ENCODE measurements at regions not wholly inside any gene's neighbourhood (a gene's known extent, or its start where the extent isn't known, plus 50 kb on each side); places are given as distances from the start of the nearest gene placed in this dataset.

GRCh38 chr13:47004540-47004939 is 107.7 kb upstream of the HTR2A start:
- intact Hi-C loops (cut with micrococcal nuclease) = no loop called here

DNA sequence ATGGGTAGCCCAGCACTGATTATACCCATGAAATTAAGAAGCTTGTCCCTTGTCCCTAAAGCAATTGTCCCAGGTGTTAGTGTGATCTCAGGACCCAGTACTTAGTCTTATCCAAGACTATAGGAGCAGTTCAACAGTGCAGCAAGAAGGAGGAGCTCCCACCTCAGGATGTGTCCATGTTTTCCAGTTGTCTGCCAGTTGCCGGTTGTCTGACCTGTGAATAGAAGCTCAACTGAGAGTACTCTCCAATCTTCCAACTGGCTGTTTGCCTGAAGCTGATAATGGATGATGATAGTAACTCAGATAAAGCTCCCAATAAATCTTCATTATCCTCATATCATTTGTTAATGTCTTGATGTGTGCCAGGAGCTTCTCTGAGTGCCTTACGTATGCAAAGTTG is 107.2 kb upstream of the HTR2A start:
- intact Hi-C loops (cut with micrococcal nuclease) = no loop called here

GRCh38 chr13:47000165-47000564 is 103.3 kb upstream of the HTR2A start:
- intact Hi-C loops (cut with micrococcal nuclease) = no loop called here

- intact Hi-C loops (cut with micrococcal nuclease) = no loop called here
Observed at GRCh38 chr13:46996316-46997030, 99.6 kb upstream of the HTR2A start.

- intact Hi-C loops (cut with micrococcal nuclease) = no loop called here
Observed at GRCh38 chr13:46995874-46996273, 99.0 kb upstream of the HTR2A start.

DNA sequence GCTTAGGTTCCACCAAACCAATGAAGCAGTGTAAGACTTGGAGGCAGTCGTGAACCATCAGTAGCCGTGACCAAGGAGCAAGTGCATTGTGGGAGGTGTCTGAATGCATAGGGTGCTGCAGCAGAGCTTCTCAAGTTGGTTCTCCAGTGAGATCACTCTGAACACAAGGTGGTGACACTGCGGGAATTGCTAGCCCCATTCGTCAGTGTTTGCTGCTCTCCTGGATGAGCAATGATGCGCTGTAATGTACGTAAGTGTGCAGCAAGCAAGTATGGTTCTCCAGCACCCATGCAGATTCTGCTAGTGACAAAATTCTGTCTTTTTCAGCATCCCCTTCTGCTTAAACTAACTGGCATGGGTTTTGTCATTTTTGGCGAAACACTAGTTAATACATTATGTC is 97.6 kb upstream of the HTR2A start:
- intact Hi-C loops (cut with micrococcal nuclease) = no loop called here

DNA sequence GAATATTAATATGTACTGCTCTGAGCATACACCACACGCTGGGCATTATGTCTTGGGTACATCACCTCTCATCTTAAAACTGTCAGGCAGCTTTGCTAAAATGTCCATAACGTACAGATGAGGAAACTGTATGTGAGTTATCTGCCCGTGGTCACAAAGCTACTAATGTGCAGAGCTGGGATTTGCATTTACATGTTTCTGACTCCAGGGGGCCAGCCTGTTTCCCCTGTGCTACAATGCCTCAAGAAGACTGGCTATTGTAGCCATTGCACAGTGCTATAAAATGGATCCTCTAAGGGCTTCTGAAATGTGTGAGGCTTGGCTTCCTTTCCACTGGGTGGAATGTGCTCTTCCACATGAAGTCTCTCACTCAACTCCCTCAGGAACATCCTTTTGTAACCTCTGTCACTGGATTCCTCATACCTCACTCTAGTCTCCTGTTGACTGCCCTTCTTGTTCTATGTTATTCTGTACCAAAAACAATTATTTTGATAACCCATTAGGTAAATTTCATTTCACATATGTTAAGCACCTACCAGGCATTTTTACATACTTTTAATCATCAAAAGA is 95.6 kb upstream of the HTR2A start:
- intact Hi-C loops (cut with micrococcal nuclease) = no loop called here

DNA sequence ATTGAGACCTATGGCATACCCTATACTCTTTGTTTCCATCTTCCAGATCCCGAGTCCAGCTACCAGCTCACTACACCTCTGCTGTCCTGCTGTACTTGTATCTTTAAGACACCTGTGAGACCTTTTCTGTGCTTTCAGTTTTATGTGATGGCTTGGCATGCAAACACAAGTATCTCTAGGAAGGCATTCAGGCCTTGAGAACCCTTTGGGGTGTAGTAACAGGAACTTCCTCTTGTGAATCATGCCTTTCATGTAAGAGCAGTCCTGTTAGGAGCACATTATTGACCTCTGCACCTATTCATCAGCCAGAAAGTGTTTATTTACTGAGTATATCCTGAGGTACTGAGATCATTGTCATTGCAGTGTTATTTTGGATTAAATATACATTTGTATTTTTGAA is 87.0 kb upstream of the HTR2A start:
- intact Hi-C loops (cut with micrococcal nuclease) = no loop called here

DNA sequence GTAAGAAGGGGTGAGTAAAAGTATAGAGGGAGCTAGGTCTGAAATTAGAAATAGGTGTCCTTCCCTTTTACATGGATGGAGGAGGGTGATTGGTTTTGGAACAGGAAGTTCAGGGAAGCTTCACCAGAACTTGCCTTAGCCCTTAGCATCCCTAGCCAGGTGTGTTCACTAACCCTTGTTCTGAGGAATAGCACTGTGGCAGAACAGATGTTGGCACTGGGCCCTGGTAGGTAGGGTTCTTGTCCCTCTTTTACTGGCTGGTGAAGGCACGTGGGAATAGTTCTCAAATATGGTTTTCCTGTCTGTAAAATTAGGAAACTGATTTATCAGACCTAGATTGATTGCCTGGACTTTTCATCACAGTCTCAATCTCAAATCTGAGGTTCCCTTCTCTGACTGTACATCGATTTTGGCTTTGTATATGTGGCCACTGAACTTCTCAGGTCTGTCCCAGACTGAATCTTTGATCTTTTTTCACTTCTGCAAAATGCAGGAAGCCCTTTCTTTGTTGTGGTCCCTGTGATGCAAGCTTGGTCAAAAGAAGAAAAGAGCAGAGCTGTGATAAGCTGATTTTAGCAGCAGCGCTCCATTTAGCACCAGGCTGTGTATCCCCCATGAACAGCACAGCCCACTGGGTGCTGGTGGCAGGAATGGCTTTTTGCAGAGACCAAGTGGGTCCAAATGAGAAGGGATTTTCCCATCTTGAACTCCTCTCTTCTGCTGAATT is 86.2 kb upstream of the HTR2A start:
- intact Hi-C loops (cut with micrococcal nuclease) = no loop called here

DNA sequence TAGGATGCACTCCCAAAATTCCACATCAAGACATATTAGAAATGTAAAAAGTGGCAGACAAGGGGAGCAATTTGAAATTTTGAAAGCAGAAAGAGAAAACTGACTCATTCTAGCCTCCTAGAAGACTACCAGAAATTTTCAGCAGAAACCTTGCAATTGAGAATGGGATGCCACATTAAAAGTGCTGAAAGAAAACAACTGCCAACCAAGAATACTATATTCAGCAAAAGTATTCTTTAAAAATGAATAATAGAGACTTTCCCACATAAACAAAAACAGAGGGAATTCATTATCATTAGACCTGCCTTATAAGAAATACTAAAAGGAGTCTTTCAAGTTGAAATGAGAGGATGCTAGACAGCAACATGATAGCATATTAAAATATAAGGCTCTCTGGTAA is 78.3 kb upstream of the HTR2A start:
- intact Hi-C loops (cut with micrococcal nuclease) = no loop called here

DNA sequence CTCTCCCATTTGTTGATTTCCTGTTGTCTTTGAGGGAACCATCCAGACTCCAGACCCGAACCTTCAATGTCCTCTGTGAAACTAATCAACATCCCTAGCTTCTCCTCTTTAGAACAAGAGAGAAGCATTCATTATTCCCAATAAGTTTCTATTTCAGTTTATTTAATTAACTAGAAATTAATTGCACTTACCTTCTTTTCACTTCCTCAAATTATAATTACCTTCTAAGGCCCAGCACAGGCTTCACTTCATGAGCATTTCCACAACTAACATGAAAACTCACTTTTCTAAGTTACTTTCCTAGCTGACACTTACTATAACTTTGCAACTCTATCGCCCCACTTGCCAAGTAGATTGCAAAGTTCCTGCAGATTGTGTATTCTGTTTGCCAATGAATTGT is 71.6 kb upstream of the HTR2A start:
- intact Hi-C loops (cut with micrococcal nuclease) = no loop called here

DNA sequence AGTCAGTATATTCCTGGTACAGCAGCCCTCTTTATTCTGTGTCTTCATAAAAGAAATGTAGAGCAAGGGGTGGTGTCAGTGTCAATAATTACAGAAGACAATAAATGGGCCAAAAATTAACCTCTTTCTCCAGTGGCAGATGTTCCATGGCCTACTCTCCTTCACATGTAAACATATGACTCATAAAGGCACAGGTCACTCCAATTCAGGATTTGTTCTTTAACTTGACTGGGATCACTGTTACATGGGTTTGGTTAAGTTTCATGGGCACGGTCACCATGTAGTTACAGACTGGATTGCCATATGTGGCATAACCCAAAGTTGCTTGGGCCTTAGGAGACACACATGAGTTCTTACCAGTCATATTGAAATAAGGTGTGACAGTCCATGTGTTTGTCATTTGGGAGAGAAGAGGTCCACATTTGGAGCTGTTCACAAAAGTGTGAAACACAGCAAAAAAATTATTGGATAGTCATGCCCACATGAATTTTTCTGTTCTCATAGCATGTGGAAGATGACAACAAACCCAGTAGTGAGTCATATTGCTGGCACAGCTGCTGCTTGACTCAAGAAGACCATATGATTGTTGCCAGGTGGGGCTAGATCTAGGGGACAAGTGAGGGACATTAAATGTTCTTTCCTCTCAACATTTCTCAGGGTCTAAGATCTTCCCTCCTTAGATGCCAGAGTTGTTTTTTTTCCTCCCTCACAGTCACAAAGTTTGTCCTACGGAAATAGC is 68.1 kb upstream of the HTR2A start:
- intact Hi-C loops (cut with micrococcal nuclease) = no loop called here

- intact Hi-C loops (cut with micrococcal nuclease) = no loop called here
Observed at GRCh38 chr13:46963904-46964303, 67.1 kb upstream of the HTR2A start.

GRCh38 chr13:46962281-46962941 is 65.6 kb upstream of the HTR2A start:
- intact Hi-C loops (cut with micrococcal nuclease) = no loop called here

DNA sequence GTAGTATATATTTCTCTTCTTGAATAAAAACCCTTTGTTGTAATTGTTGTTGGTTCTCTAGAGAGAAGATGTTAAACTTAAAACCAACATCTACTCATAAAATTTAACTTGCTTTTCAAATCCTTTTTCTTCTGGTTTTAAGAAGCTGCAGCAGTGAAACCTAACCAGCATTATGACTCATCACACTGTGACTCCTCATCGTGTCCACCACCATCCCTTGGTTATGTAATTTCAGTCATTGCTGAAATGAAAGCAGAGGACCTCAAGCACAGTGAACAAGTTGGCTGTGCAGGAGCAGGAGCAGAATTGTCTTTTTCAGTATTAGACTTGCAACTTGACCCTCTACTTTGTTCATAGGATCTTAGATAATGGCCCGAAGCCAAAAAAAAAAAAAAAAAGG is 64.9 kb upstream of the HTR2A start:
- intact Hi-C loops (cut with micrococcal nuclease) = no loop called here

GRCh38 chr13:46953941-46954340 is 57.1 kb upstream of the HTR2A start:
- intact Hi-C loops (cut with micrococcal nuclease) = no loop called here

GRCh38 chr13:46953331-46953730 is 56.5 kb upstream of the HTR2A start:
- intact Hi-C loops (cut with micrococcal nuclease) = no loop called here

DNA sequence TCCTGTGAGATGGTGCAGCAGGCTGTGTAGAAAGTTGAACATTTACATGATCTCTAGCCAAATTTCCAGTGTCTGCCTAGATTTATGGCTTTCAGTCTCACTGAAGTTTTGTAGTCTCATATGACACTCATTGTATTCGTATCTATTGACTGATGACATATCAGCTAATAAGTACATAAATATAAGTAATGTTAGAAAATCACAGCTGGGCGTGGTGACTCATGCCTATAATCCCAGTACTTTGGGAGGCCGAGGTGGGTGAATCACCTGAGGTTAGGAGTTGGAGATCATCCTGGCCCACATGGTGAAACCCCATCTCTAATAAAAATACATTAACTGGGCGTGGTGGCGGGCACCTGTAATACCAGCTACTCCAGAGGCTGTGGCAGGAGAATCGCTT is 54.7 kb upstream of the HTR2A start:
- intact Hi-C loops (cut with micrococcal nuclease) = no loop called here

DNA sequence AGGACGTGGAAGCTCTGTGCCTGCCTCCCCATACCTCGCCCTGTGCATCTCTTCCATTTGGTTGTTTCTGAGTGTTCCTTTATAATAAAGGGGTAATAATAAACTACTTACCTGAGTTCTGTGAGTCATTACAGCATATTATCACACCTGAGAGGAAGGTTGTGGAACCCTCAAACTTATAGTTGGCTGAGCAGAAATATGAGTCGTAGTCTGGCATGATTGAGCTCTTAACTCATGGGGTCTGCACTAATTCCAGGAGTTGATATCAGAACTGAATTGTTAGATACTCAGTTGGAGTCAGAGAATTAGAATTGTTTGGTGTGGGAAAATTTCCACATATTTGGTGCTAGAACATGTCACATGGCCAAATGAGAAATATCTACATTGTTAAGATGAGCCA is 52.4 kb upstream of the HTR2A start:
- intact Hi-C loops (cut with micrococcal nuclease) = no loop called here

GRCh38 chr13:46948338-46948737 is 51.5 kb upstream of the HTR2A start:
- intact Hi-C loops (cut with micrococcal nuclease) = no loop called here

GRCh38 chr13:46947425-46948191 is 50.8 kb upstream of the HTR2A start:
- intact Hi-C loops (cut with micrococcal nuclease) = no loop called here
